Cardiac muscle cell (in vitro differentiated cells and primary cell): ENCODE measurements at regions not wholly inside any gene's neighbourhood (a gene's known extent, or its start where the extent isn't known, plus 50 kb on each side); places are given as distances from the start of the nearest gene placed in this dataset.
A peak's percentile ranks its signal among the peaks of the same experiment; 100 is the strongest.
"Not testable (repeated sequence)": the region's sequence is repeated elsewhere in the genome, so short reads cannot be mapped to it uniquely, and the experiment has no call there.

Experiments
- DNase-seq, 2 donors: peaks; one replicate each; pipeline versions ENCODE4 v3.0.0 to v3.0.0-alpha.2; 2010 to 2017; ENCODE audit warnings: low read depth in 1 of 2, low spot score in 1 of 2
- H3K27ac ChIP-seq: fragments of 200-600 bp; sonication (generic); 2 replicates; pipeline ENCODE4 v1.5.1; 2016
- H3K27me3 ChIP-seq: fragments of 200-600 bp; sonication (generic); 2 replicates; pipeline ENCODE4 v1.6.0; 2016; ENCODE audit warnings: control low read depth
- H3K36me3 ChIP-seq: fragments of 200-600 bp; sonication (generic); 2 replicates; pipeline ENCODE4 v1.5.1; 2016; ENCODE audit warnings: control low read depth
- H3K4me1 ChIP-seq: fragments of 200-600 bp; sonication (generic); 2 replicates; pipeline ENCODE4 v1.8.1; 2017; ENCODE audit warnings: low read depth, mild to moderate bottlenecking, mixed run types
- H3K4me3 ChIP-seq: fragments of 200-600 bp; sonication (generic); 2 replicates; pipeline ENCODE4 v1.5.1; 2016; ENCODE audit warnings: mild to moderate bottlenecking
- H3K9me3 ChIP-seq: fragments of 200-600 bp; sonication (generic); 2 replicates; pipeline ENCODE4 v1.5.1; 2017; ENCODE audit warnings: low read depth, mild to moderate bottlenecking, control low read depth
- TF ChIP-seq, protein P1 (sequence below): IDR thresholded peaks from 2 replicates; pipeline ENCODE4 v1.5.1; 2012; ENCODE audit warnings: low read depth, mild to moderate bottlenecking, low read length

DNA sequence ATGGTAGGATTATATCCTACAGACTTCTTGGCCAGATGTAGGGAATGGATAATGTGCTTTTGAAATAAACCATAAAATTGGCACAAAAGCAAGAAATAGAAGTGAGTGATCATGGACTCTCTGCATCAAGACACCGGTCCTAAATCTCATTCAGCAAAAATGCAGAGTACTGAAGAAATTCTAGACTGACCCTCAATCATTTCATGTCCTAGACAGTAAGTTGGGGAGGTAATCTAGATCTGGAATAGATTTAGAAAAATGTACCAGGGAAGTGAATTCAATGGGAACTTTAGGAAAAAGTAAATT lies 69.7 kb upstream of the ADTRP start:
- Histone ChIP-seq H3K27me3 (no peaks in the 10 kb centered on the region), H3K4me1 (no peaks in the 10 kb centered on the region), H3K27ac (peak overlapping the region; percentile 79), H3K4me3 (no peak overlapping the region), H3K9me3 (no peaks in the 10 kb centered on the region), H3K36me3 (no peaks in the 10 kb centered on the region)
- no peak for DNase-seq
- TF ChIP-seq, protein P1, sequence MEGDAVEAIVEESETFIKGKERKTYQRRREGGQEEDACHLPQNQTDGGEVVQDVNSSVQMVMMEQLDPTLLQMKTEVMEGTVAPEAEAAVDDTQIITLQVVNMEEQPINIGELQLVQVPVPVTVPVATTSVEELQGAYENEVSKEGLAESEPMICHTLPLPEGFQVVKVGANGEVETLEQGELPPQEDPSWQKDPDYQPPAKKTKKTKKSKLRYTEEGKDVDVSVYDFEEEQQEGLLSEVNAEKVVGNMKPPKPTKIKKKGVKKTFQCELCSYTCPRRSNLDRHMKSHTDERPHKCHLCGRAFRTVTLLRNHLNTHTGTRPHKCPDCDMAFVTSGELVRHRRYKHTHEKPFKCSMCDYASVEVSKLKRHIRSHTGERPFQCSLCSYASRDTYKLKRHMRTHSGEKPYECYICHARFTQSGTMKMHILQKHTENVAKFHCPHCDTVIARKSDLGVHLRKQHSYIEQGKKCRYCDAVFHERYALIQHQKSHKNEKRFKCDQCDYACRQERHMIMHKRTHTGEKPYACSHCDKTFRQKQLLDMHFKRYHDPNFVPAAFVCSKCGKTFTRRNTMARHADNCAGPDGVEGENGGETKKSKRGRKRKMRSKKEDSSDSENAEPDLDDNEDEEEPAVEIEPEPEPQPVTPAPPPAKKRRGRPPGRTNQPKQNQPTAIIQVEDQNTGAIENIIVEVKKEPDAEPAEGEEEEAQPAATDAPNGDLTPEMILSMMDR = no peak

DNA sequence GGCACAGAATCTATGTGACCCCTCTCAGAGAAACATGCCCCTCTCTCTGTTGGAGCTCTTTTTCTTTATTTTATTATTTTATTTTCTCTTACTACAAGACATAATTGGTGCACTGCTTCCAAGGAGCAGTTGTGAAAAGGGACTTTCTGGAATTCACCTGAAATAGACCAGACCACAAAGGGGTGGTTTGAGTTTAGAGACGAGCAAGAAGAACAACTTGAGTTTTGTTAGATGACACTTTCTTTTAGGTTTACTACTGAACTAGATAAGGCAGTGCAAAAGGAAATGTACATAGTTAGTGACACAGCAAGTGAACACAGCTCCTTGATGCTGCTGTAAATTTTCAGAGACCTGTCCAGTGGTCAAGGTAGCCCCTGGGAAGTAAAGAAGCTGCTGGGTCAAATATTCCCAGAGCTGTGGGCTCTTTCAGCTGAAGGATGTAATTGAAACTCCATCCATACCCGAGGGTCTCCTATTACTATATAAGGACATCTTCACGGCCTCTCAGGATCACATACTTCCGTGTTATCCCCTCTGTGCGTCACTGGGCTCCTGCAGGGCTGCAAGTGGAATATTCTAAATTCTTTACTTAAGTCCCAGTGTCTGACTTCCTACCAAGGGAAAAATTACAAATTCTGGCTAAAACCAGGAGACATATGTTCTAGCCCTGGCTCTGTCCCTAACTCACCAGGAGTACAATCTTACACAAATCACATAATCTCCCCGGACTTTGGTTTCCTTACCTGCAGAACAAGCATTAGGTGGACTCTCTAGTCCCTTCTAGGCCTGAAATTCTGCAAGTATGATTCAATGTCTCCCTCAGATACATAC lies 69.1 kb upstream of the ADTRP start:
- TF ChIP-seq, protein P1 = no peak
- no peaks in the 10 kb centered on the region for H3K9me3 ChIP-seq
- no peak overlapping the region for H3K4me3 ChIP-seq
- DNase-seq = peak; percentile 31 to 68
- H3K27ac ChIP-seq = peak overlapping the region; percentile 79
- no peaks in the 10 kb centered on the region for H3K4me1 ChIP-seq
- H3K36me3 ChIP-seq = no peaks in the 10 kb centered on the region
- H3K27me3 ChIP-seq = no peaks in the 10 kb centered on the region

DNA sequence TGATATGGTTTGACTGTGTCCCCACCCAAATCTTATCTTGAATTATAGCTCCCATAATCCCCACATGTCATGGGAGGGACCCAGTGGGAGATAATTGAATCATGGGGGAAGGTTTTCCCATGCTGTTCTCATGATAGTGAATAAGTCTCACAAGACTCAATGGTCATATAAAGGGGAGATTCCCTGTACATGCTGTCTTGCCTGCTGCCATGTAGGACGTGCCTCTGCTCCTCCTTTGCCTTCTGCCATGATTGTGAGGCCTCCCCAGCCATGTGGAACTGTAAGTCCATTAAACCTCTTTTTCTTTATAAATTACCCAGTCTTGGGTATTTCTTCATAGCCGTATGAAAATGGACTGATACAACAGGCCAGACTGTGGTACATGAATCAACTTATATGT lies 68.5 kb upstream of the ADTRP start:
- not testable (repeated sequence) for H3K4me3 ChIP-seq, H3K27me3 ChIP-seq, DNase-seq, H3K36me3 ChIP-seq, H3K4me1 ChIP-seq, H3K9me3 ChIP-seq
- H3K27ac ChIP-seq = peak overlapping the region; percentile 79

DNA sequence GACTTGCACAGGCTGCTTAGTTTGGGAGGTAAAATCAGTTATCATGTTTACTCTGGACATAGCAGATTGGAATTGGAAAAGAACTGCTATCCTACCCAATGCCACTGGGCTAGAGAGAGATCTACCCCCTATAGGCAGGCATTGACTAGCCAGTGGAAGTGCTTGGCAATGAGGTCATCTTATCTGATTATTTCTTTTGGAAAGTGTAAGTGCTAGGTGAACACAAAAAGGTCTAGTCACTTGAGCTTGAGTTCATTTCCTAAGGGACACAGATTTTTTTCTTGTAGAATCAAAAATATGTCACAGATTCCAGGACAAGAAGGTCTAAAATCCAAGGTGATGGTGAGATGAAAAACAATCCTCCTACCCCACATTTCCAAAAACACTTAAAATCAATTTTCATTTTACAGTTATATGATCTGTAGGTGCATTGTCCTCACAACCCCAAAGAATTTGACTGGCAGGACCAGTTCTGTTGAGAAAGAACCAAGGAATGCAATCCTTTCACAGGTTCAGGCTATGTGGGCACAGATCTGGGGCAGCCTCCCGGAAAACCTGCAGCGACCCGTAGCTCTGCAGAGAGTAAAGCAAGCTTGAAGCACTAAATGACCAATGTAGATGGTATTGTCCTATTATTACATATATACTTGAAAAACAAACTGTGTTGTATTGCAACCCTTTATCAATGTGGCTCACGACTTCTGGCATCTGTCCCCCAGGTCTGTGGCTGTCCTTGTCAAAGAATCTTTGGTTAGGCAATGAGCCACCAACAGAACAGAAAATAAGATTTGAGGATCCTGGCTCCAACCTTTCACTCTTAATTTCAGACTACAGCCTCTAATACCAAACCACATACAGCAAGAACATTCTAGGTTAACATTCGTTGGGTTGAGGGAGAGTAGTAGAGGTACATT lies 67.3 kb upstream of the ADTRP start:
- Histone ChIP-seq H3K27me3 (no peaks in the 10 kb centered on the region), H3K4me1 (no peaks in the 10 kb centered on the region), H3K9me3 (no peaks in the 10 kb centered on the region), H3K36me3 (no peaks in the 10 kb centered on the region), H3K4me3 (no peak overlapping the region), H3K27ac (no peak overlapping the region)
- DNase-seq = no peak
- TF ChIP-seq, protein P1 = no peak

DNA sequence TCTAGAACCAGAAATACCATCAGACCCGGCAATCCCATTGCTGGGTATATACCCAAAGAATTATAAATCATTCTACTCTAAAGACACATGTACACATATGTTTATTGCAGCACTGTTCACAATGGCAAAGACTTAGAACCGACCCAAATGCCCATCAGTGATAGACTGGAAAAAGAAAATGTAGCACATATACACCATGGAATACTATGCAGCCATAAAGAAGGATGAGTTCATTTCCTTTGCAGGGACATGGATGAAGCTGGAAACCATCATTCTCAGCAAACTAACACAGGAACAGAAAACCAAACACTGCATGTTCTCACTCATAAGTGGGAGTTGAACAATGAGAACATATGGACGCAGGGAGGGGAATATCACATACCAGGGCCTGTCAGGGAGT lies 64.2 kb upstream of the ADTRP start:
- H3K9me3 ChIP-seq, H3K27me3 ChIP-seq, H3K4me1 ChIP-seq, DNase-seq, H3K27ac ChIP-seq, H3K4me3 ChIP-seq, H3K36me3 ChIP-seq: not testable (repeated sequence)

DNA sequence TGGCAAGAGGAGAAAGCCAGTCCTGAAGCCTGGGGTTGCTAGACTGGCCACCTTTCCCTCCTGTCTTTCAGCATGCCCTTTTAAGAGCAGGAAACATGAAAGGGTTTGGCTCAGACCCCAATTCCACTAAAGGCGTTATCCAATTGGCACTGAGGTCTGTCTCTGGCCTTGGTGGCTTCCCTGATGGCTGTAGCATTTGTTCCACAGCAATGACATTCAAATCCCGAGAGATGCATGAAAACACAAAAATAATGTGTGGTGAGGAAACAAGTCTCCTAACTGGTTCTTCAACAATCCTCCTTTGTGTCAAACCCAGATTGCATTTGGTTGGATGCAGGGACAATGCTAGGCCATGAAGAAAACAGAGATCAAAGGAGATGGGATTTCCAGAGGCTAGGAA lies 56.5 kb upstream of the ADTRP start:
- TF ChIP-seq, protein P1 = no peak
- Histone ChIP-seq H3K27ac (no peak overlapping the region), H3K4me3 (no peak overlapping the region), H3K4me1 (peaks cover 5% of the 10 kb centered on the region), H3K36me3 (no peaks in the 10 kb centered on the region), H3K9me3 (no peaks in the 10 kb centered on the region), H3K27me3 (no peaks in the 10 kb centered on the region)
- no peak for DNase-seq
